Breast epithelium (tissue), 4 donors: ENCODE measurements at regions not wholly inside any gene's neighbourhood (a gene's known extent, or its start where the extent isn't known, plus 50 kb on each side); places are given as distances from the start of the nearest gene placed in this dataset.
A peak's percentile ranks its signal among the peaks of the same experiment; 100 is the strongest.

Experiments
- DNase-seq, 2 donors: peaks; one replicate each; pipeline ENCODE4 v3.0.0-alpha.2; 2019; ENCODE audit warnings: low spot score in 2 of 2
- H3K27ac ChIP-seq, 2 donors: fragments of 200-600 bp; sonication (generic) in 1 of 2; one replicate each; pipeline ENCODE4 v1.5.1; 2016 to 2019; ENCODE audit warnings: mild to moderate bottlenecking in 1 of 2
- H3K27me3 ChIP-seq, 2 donors: fragments of 200-600 bp; sonication (generic) in 1 of 2; one replicate each; pipeline versions ENCODE4 v1.5.1 to v1.6.0; 2017 to 2019; ENCODE audit warnings: control low read depth in 1 of 2, mild to moderate bottlenecking in 1 of 2
- H3K36me3 ChIP-seq: fragments of 200-600 bp; one replicate; pipeline ENCODE4 v1.5.1; 2019
- H3K4me1 ChIP-seq, 2 donors: fragments of 200-600 bp; sonication (generic); one replicate each; pipeline ENCODE4 v1.5.1; 2016 to 2019; ENCODE audit warnings: control low read depth in 1 of 2
- H3K4me3 ChIP-seq, 3 donors: fragments of 200-600 bp; sonication (generic); 1 replicate in 2 of 3; 2 replicates in 1 of 3; pipeline ENCODE4 v1.5.1; 2016 to 2019; ENCODE audit warnings: mild to moderate bottlenecking in 3 of 3, moderate library complexity in 2 of 3
- H3K9me3 ChIP-seq, 2 donors: fragments of 200-600 bp; sonication (generic) in 1 of 2; one replicate each; pipeline ENCODE4 v1.5.1; 2016 to 2019; ENCODE audit warnings: control low read depth in 1 of 2
- CTCF ChIP-seq, 3 donors: fragments of 450-650 bp; IDR thresholded peaks; one replicate each; pipeline ENCODE4 v1.5.1; 2016 to 2017; ENCODE audit warnings: antibody characterized with exemption in 3 of 3, mild to moderate bottlenecking in 3 of 3, moderate library complexity in 3 of 3
- POLR2A ChIP-seq: fragments of 450-650 bp; IDR thresholded peaks from one replicate; pipeline ENCODE4 v1.6.1; 2016; ENCODE audit warnings: antibody characterized with exemption, mild to moderate bottlenecking, moderate library complexity
- POLR2AphosphoS5 ChIP-seq, 3 donors: sonication (generic); formaldehyde crosslinking; IDR thresholded peaks; one replicate each; pipeline ENCODE4 v1.6.1; 2017; ENCODE audit warnings: antibody characterized with exemption in 3 of 3
- intact Hi-C: fragments of 100-400 bp; cut with DNase I; formaldehyde crosslinking; loops from one replicate; pipeline ENCODE4 v1.15.1; 2023; ENCODE audit warnings: low total_unique reads

GRCh38 chr3:44060164-44060563, 181.5 kb upstream of the TOPAZ1 start:
- Histone ChIP-seq H3K27ac (no peak overlapping the region), H3K4me1 (no peaks in the 10 kb centered on the region), H3K9me3 (no peaks in the 10 kb centered on the region), H3K36me3 (no peaks in the 10 kb centered on the region), H3K27me3 (peaks cover 0 to 14% of the 10 kb centered on the region in 2 donors), H3K4me3 (no peak overlapping the region)
- intact Hi-C loops = no loop called here
- no peak for DNase-seq
- TF ChIP-seq POLR2A = no peak
- TF ChIP-seq POLR2AphosphoS5 (IDR thresholded peaks at IDR 0.05) = no peak
- TF ChIP-seq CTCF (IDR thresholded peaks at IDR 0.05) = no peak

- no peak overlapping the region for H3K27ac ChIP-seq
- peaks cover 0 to 13% of the 10 kb centered on the region in 2 donors for H3K27me3 ChIP-seq
- DNase-seq = no peak
- no peak overlapping the region for H3K4me3 ChIP-seq
- no peak for TF ChIP-seq CTCF (IDR thresholded peaks at IDR 0.05)
- no peak for TF ChIP-seq POLR2AphosphoS5 (IDR thresholded peaks at IDR 0.05)
- TF ChIP-seq POLR2A = no peak
- intact Hi-C loops = no loop called here
- no peaks in the 10 kb centered on the region for H3K36me3 ChIP-seq
- H3K9me3 ChIP-seq = no peaks in the 10 kb centered on the region
- no peaks in the 10 kb centered on the region for H3K4me1 ChIP-seq
Measured at GRCh38 chr3:44061268-44061667, 180.4 kb upstream of the TOPAZ1 start.

- peaks cover 0 to 7% of the 10 kb centered on the region in 2 donors for H3K27me3 ChIP-seq
- DNase-seq = no peak
- H3K4me3 ChIP-seq = no peak overlapping the region
- H3K36me3 ChIP-seq = no peaks in the 10 kb centered on the region
- TF ChIP-seq POLR2AphosphoS5 (IDR thresholded peaks at IDR 0.05) (no peak), POLR2A (no peak), CTCF (IDR thresholded peaks at IDR 0.05) (no peak)
- no peak overlapping the region for H3K27ac ChIP-seq
- intact Hi-C loops = no loop called here
- H3K4me1 ChIP-seq = no peaks in the 10 kb centered on the region
- H3K9me3 ChIP-seq = no peaks in the 10 kb centered on the region
Measured at GRCh38 chr3:44061961-44062360, 179.7 kb upstream of the TOPAZ1 start.

- H3K36me3 ChIP-seq = no peaks in the 10 kb centered on the region
- no peak overlapping the region for H3K4me3 ChIP-seq
- no peaks in the 10 kb centered on the region for H3K27me3 ChIP-seq
- intact Hi-C loops = no loop called here
- peak in 1 of 2 donors; percentile 40 for DNase-seq
- H3K9me3 ChIP-seq = no peaks in the 10 kb centered on the region
- H3K27ac ChIP-seq = no peak overlapping the region
- H3K4me1 ChIP-seq = no peaks in the 10 kb centered on the region
- TF ChIP-seq POLR2A (no peak), CTCF (IDR thresholded peaks at IDR 0.05) (no peak), POLR2AphosphoS5 (IDR thresholded peaks at IDR 0.05) (no peak)
Measured at GRCh38 chr3:44065311-44066094, 176.2 kb upstream of the TOPAZ1 start.

GRCh38 chr3:44066806-44067205, 174.9 kb upstream of the TOPAZ1 start:
- Histone ChIP-seq H3K36me3 (no peaks in the 10 kb centered on the region), H3K4me1 (no peaks in the 10 kb centered on the region), H3K4me3 (no peak overlapping the region), H3K27ac (no peak overlapping the region), H3K9me3 (no peaks in the 10 kb centered on the region), H3K27me3 (no peaks in the 10 kb centered on the region)
- TF ChIP-seq POLR2AphosphoS5 (IDR thresholded peaks at IDR 0.05) (no peak), CTCF (IDR thresholded peaks at IDR 0.05) (no peak), POLR2A (no peak)
- intact Hi-C loops = no loop called here
- DNase-seq = no peak
